Upper lobe of left lung (tissue), 6 donors: ENCODE measurements at regions not wholly inside any gene's neighbourhood (a gene's known extent, or its start where the extent isn't known, plus 50 kb on each side); places are given as distances from the start of the nearest gene placed in this dataset.

Source experiments
- ATAC-seq, 2 donors: fragments of 200-7000 bp; cut with Tn5 transposase; one replicate each; pipeline ENCODE4 v1.9.1; 2022; ENCODE audit warnings: mild to moderate bottlenecking in 2 of 2, moderate library complexity in 2 of 2; ENCODE audit not compliant: low FRiP score in 2 of 2
- DNase-seq, 2 donors: peaks; one replicate each; pipeline ENCODE4 v3.0.0-alpha.2; 2019 to 2020
- H3K27ac ChIP-seq, 4 donors: fragments of 200-600 bp; sonication (generic); one replicate each; pipeline ENCODE4 v1.5.1; 2016 to 2019
- H3K27me3 ChIP-seq, 4 donors: fragments of 200-600 bp; sonication (generic); one replicate each; pipeline ENCODE4 v1.5.1; 2017 to 2019
- H3K36me3 ChIP-seq, 4 donors: fragments of 200-600 bp; sonication (generic); one replicate each; pipeline ENCODE4 v1.5.1; 2016 to 2019
- H3K4me1 ChIP-seq, 4 donors: fragments of 200-600 bp; sonication (generic); one replicate each; pipeline ENCODE4 v1.5.1; 2018 to 2019
- H3K4me3 ChIP-seq, 4 donors: fragments of 200-600 bp; sonication (generic); one replicate each; pipeline ENCODE4 v1.5.1; 2017 to 2019; ENCODE audit warnings: mild to moderate bottlenecking in 2 of 4, moderate library complexity in 1 of 4
- H3K9me3 ChIP-seq, 4 donors: fragments of 200-600 bp; sonication (generic); one replicate each; pipeline ENCODE4 v1.5.1; 2018 to 2019
- CTCF ChIP-seq, 6 experiments: fragments of 450-650 bp in 4 of 6; fragments of 200-600 bp in 2 of 6; sonication (generic) in 2 of 6; IDR thresholded peaks; one replicate each; pipeline ENCODE4 v1.5.1; 2016 to 2019; ENCODE audit warnings: antibody characterized with exemption in 6 of 6
- EP300 ChIP-seq, 4 donors: sonication (generic); formaldehyde crosslinking; IDR thresholded peaks; one replicate each; pipeline ENCODE4 v1.5.1; 2017; ENCODE audit warnings: antibody characterized with exemption in 4 of 4, control low read depth in 2 of 4
- POLR2A ChIP-seq, 4 donors: fragments of 450-650 bp; IDR thresholded peaks; one replicate each; pipeline ENCODE4 v1.5.1; 2016 to 2017; ENCODE audit warnings: antibody characterized with exemption in 4 of 4, mild to moderate bottlenecking in 2 of 4
- POLR2AphosphoS5 ChIP-seq, 2 donors: sonication (generic); formaldehyde crosslinking; IDR thresholded peaks; one replicate each; pipeline ENCODE4 v1.5.1; 2017; ENCODE audit warnings: antibody characterized with exemption in 2 of 2
- WGBS, 2 donors: methylation state at CpG; one replicate each; pipeline ENCODE4 v1.1.5; 2017 to 2018; 5-methylcytosine and 5-hydroxymethylcytosine counted together
- donor health status: DM: no; HTN: no; CAD: no; lungs with moderate emphysema.
- donor health status: DM: no; HTN: yes; CAD: no; lungs with severe emphysema.

- peaks cover 0 to 5% (median 1%) of the 10 kb centered on the region in 4 donors for H3K9me3 ChIP-seq
- no peaks in the 10 kb centered on the region for H3K4me1 ChIP-seq
- 81 to 94% methylated on average over 1 of the region's 1 CpG for WGBS, 2 donors
- TF ChIP-seq POLR2A (IDR thresholded peaks at IDR 0.05): no peak
- TF ChIP-seq POLR2AphosphoS5 (IDR thresholded peaks at IDR 0.05): no peak
- no peak for TF ChIP-seq EP300 (IDR thresholded peaks at IDR 0.05)
- TF ChIP-seq CTCF (IDR thresholded peaks at IDR 0.05): no peak
- no peak overlapping the region for H3K4me3 ChIP-seq
- DNase-seq (no peak), ATAC-seq (no peak)
- H3K36me3 ChIP-seq: no peaks in the 10 kb centered on the region
- no peak overlapping the region for H3K27ac ChIP-seq
- no peaks in the 10 kb centered on the region for H3K27me3 ChIP-seq
Measured at GRCh38 chr10:10471758-10472157, 545.9 kb upstream of the CELF2 start.

- 47 to 55% methylated on average over 2 of the region's 2 CpGs for WGBS, 2 donors
- Histone ChIP-seq H3K27me3 (no peaks in the 10 kb centered on the region), H3K4me3 (no peak overlapping the region), H3K27ac (no peak overlapping the region), H3K9me3 (peaks cover 0 to 5% (median 1%) of the 10 kb centered on the region in 4 donors), H3K36me3 (no peaks in the 10 kb centered on the region), H3K4me1 (no peaks in the 10 kb centered on the region)
- DNase-seq (no peak), ATAC-seq (no peak)
- TF ChIP-seq POLR2A (IDR thresholded peaks at IDR 0.05) (no peak), EP300 (IDR thresholded peaks at IDR 0.05) (no peak), CTCF (IDR thresholded peaks at IDR 0.05) (no peak), POLR2AphosphoS5 (IDR thresholded peaks at IDR 0.05) (no peak)
Measured at GRCh38 chr10:10475812-10476211, 541.9 kb upstream of the CELF2 start.

- Histone ChIP-seq H3K4me1 (no peaks in the 10 kb centered on the region), H3K27me3 (no peaks in the 10 kb centered on the region), H3K4me3 (no peak overlapping the region), H3K36me3 (no peaks in the 10 kb centered on the region), H3K9me3 (peaks cover 0 to 2% (median under 1%) of the 10 kb centered on the region in 4 donors), H3K27ac (no peak overlapping the region)
- 55 to 67% methylated on average over 2 of the region's 2 CpGs for WGBS, 2 donors
- ATAC-seq (no peak), DNase-seq (no peak)
- TF ChIP-seq EP300 (IDR thresholded peaks at IDR 0.05): no peak
- TF ChIP-seq POLR2A (IDR thresholded peaks at IDR 0.05): no peak
- TF ChIP-seq CTCF (IDR thresholded peaks at IDR 0.05): no peak
- no peak for TF ChIP-seq POLR2AphosphoS5 (IDR thresholded peaks at IDR 0.05)
Measured at GRCh38 chr10:10477844-10478243, 539.8 kb upstream of the CELF2 start.

- no peak for TF ChIP-seq POLR2AphosphoS5 (IDR thresholded peaks at IDR 0.05)
- TF ChIP-seq EP300 (IDR thresholded peaks at IDR 0.05): no peak
- no peak for TF ChIP-seq POLR2A (IDR thresholded peaks at IDR 0.05)
- TF ChIP-seq CTCF (IDR thresholded peaks at IDR 0.05): no peak
- Histone ChIP-seq H3K36me3 (no peaks in the 10 kb centered on the region), H3K27me3 (no peaks in the 10 kb centered on the region), H3K27ac (no peak overlapping the region), H3K4me3 (no peak overlapping the region), H3K4me1 (no peaks in the 10 kb centered on the region), H3K9me3 (no peaks in the 10 kb centered on the region)
- no peak for DNase-seq
- 70 to 75% methylated on average over 9 of the region's 9 CpGs for WGBS, 2 donors
- no peak for ATAC-seq
Measured at GRCh38 chr10:10479465-10479864, 538.2 kb upstream of the CELF2 start.

GRCh38 chr10:10482613-10483012 lies 535.1 kb upstream of the CELF2 start:
- Histone ChIP-seq H3K9me3 (no peaks in the 10 kb centered on the region), H3K36me3 (no peaks in the 10 kb centered on the region), H3K27ac (no peak overlapping the region), H3K4me1 (no peaks in the 10 kb centered on the region), H3K4me3 (no peak overlapping the region), H3K27me3 (no peaks in the 10 kb centered on the region)
- no peak for DNase-seq
- TF ChIP-seq EP300 (IDR thresholded peaks at IDR 0.05) (no peak), POLR2A (IDR thresholded peaks at IDR 0.05) (no peak), POLR2AphosphoS5 (IDR thresholded peaks at IDR 0.05) (no peak), CTCF (IDR thresholded peaks at IDR 0.05) (no peak)
- WGBS, 2 donors: 36 to 47% methylated on average over 4 of the region's 4 CpGs
- ATAC-seq: no peak
